CD4-positive, alpha-beta T cell treated with Interleukin-6 at 100 ng/mL for 8 hours (primary cell): ENCODE measurements at regions not wholly inside any gene's neighbourhood (a gene's known extent, or its start where the extent isn't known, plus 50 kb on each side); places are given as distances from the start of the nearest gene placed in this dataset.
"Not testable (repeated sequence)": the region's sequence is repeated elsewhere in the genome, so short reads cannot be mapped to it uniquely, and the experiment has no call there.

Experiments used
- DNase-seq: peaks from one replicate; pipeline ENCODE4 v3.0.0-alpha.2; 2020; ENCODE audit warnings: mixed read lengths, low spot score

DNA sequence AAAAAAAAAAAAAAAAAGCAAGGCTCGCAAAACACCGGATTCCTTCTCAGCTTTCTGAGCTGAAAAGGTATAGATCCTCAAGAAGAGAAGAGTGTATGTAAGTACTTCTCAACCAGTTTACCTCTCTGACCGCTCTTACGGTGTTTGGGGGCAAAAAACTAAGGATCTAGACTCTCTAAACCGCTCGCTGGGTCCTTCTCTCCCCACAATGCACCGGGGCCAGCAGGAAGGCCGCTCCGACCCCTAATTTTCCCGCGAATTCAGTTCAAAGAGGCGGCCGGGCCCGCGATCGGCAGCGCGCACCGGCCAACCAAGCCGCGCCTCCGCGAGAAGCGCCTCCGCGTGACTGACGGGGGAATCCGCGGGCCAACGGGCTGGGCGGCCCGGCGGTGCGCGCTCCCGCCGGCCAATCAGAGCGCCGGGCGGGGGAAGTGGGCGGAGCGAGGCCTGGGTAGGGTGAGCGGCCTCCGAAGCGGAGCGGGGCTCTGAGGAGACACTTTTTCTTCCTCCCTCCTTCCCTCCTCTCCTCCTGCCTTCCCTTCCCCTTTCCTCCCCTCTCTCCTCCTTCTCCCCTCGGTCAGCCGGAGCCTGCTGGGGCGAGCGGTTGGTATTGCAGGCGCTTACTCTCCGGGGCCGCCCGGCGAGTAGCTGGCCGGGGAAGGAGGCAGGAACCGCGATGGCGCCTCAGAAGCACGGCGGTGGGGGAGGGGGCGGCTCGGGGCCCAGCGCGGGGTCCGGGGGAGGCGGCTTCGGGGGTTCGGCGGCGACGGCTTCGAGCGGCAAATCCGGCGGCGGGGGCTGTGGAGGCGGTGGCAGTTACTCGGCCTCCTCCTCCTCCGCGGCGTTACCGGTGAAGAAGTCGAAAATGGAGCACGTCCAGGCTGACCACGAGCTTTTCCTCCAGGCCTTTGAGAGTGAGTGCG, 93.0 kb downstream of the CRLF3 start:
- DNase-seq = peak; percentile 64

DNA sequence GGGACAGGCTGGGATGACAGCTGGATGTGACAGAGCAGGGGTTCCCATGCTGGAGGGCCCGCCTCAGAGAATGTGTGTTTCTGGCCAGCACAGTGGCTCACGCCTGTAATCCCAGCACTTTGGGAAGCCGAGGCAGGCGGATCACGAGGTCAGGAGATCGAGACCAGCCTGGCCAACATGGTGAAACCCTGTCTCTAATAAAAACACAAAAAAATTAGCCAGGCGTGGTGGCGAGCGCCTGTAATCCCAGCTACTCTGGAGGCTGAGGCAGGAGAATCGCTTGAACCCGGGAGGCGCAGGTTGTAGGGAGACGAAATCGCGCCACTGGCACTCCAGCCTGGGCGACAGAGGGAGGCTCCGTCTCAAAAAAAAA, 93.7 kb downstream of the CRLF3 start:
- DNase-seq = not testable (repeated sequence)

GRCh38 chr17:30730171-30730836, 94.2 kb downstream of the CRLF3 start:
- not testable (repeated sequence) for DNase-seq

DNA sequence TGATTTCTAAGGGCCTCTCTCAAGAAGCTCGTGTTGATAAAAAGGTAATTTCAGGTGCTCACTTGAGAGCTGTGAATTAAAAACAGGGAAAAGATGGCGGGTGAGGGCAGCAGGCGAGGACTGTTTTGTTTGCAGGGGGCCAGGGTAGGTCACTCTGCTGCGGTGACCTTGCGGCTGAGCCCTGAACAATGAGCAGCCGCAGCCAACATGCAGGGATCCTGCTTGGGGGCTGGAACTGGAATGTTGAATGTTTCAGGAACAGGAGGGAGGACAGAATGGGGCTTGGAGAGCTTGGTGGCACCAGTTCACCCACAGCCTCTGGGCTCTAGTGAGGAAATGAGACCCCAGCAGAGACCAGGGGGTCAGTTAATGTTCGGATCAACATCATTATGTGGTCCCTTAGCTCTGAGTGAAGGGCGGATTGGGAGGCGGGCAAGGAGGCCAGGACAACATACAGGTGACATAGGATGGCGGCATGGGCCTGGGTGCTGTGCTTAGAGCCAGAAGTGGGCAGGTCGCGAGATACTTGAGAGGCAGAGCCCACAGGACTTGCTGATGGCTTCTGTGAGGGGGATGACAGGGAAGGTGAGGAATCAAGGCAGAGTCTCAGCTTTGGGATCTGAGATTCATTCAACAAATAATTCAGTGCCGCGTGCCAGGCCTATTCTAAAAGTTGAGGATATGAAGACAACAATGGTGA, 94.9 kb downstream of the CRLF3 start:
- not testable (repeated sequence) for DNase-seq

- not testable (repeated sequence) for DNase-seq
Observed at GRCh38 chr17:30727517-30727916, 97.0 kb downstream of the CRLF3 start.

GRCh38 chr17:30726734-30727133, 97.8 kb downstream of the CRLF3 start:
- not testable (repeated sequence) for DNase-seq

- DNase-seq = not testable (repeated sequence)
Observed at GRCh38 chr17:30726310-30726709, 98.2 kb downstream of the CRLF3 start.

DNA sequence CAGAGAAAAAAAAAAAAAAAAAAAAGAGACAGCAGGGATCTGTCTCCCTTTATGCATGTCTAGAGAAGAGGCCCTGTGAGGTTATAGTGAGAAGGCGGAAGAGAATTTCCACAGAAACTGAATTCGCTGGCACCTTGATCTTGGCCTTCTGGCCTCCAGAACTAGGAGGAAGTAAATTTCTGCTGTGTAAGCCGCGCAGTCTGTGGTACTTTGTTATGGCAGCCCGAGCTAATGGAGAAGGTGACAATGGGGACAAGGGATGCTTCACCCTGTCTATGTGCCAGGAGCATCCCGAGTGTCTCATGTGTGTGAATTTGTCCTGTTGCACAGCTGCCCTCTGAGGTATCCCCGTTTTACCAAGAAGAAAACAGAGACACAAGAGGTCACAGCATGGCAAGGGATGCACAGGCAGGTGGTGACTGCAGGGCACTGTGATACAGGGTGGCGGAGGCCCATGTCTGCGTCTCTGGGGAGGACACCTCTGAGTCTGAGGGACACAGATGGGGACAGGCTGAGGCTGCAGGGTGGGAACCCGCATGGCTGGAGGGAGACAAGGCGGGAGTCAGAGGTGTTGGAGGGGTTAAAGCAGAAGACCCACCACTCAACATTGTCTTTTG, 100.3 kb downstream of the CRLF3 start:
- DNase-seq = not testable (repeated sequence)

GRCh38 chr17:30722114-30722780, 102.2 kb downstream of the CRLF3 start:
- not testable (repeated sequence) for DNase-seq

DNA sequence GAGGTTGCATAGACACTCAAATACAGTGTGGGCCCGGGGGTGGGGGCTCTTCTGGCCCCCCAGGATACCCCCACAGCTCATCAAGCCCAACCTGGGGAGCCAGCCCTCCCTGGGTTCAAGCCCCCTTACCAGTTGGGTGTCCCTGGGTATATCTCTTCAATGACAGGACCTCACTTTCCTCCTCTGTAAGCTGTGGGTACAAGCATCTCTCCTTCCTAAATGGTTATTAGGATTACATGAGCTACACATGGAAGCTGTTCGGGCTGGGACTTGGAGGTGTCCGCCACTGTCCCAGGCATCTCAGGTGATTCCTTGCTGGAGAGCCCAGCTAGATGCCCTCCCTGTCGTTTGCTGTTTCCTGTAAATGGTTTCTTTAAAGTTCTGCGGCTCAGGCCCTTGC, 103.5 kb downstream of the CRLF3 start:
- not testable (repeated sequence) for DNase-seq

- no peak for DNase-seq
Observed at GRCh38 chr17:30720013-30720471, 104.5 kb downstream of the CRLF3 start.

DNA sequence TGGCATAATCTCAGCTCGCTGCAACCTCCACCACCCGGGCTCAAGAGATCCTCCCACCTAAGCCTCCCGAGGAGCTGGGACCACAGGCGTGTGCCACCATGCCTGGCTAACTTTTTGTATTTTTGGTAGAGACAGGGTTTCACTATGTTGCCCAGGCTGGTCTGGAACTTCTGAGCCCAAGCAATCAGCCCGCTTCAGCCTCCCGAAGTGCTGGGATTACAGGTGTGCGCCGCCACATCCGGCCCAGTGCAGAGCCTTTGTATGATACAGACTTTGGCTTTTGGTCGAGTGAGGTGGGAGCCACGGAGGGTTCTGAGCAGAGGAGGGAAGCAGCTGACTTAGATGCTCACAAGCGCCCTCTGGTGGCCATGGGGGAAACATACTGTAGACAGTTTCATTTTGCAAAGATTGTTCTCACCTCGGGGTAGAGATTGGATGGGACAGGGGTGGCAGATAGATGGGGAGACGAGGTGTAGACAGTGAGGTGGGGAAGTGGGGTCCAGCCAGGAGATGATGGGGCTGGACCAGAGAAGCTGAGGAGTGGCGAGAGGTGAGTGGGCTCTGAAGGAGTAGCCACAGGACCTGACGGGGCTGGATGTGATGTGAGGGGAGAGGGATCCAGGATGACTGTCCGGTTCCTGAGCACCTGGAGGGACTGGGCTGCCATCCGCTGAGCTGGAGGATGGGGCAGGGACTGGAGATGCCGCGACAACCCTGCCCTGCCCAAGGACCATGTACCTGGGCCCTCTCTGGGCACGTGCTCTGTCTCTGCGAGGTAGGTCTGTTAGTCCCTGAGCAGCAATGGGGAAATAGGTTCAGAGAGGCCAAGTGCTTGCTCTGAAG, 105.1 kb downstream of the CRLF3 start:
- DNase-seq = peak; percentile 74

DNA sequence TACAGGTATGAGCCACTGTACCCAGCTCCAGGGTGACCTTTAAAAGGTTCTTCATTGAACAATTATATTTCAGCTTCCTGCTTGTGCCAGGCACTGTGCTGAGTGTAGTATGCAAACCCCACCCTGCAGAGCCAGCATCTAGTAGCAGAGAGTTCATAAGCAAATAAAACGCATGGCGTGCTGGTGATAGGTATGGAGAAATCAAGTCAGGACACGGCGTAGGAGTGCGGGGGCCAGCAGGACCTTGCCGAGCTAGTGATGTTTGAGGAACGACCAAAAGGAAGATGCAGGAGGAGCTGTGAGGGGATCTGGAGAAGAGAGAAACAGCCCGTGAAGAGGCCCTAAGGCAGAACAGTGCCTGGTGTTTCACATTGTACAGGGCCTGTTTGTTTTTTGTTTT, 105.8 kb downstream of the CRLF3 start:
- DNase-seq = not testable (repeated sequence)

GRCh38 chr17:30718099-30718447, 106.4 kb downstream of the CRLF3 start:
- DNase-seq = not testable (repeated sequence)

- DNase-seq = no peak
Observed at GRCh38 chr17:30717291-30718098, 107.0 kb downstream of the CRLF3 start.

- DNase-seq = no peak
Observed at GRCh38 chr17:30716461-30717290, 107.8 kb downstream of the CRLF3 start.

GRCh38 chr17:30714825-30715622, 109.5 kb downstream of the CRLF3 start:
- not testable (repeated sequence) for DNase-seq

- DNase-seq = not testable (repeated sequence)
Observed at GRCh38 chr17:30713805-30714204, 110.7 kb downstream of the CRLF3 start.
